ENCODE measurements at regions not wholly inside any gene's neighbourhood (a gene's known extent, or its start where the extent isn't known, plus 50 kb on each side); places are given as distances from the start of the nearest gene placed in this dataset.

DNA sequence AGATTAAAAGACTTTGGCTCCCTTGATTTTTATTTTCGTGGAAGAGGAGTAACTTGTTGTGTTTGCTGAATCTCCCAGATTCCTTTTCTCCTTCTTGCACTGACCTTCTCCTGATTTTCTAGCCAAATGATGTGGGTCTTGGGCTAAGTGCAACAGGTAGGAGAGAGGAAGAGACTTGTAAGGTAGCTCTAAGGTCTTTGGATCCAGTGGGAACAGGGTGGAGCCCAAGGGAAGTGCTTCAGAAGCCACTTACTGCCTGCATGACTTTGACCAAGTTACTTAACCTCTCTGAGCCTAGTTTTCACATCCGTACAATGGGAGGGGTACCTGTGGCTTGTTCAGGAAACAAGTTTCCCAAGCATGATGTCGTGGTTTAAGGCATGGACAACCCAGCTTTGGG lies 111.3 kb upstream of the IRX3 start:
- no peaks in the 10 kb centered on the region for H3K27me3 ChIP-seq (ENCODE audit: insufficient read depth)
- no peaks in the 10 kb centered on the region for H4K20me1 ChIP-seq (replicated peaks; ENCODE audit: insufficient read depth)
- Mint-ChIP-seq H3K9me3 (no peaks in the 10 kb centered on the region; the same call in 2 of the 3 replicates), H3K36me3 (ENCODE audit: low read depth) (no peaks in the 10 kb centered on the region), H3K4me3 (no peak overlapping the region), H3K27me3 (ENCODE audit: insufficient read depth, low read depth, poor library complexity) (peaks cover under 1% of the 10 kb centered on the region), H3K27ac (no peak overlapping the region), H3K4me1 (no peaks in the 10 kb centered on the region)
- TF ChIP-seq ZNF462 (CRISPR knock-in tag; IDR thresholded peaks at IDR 0.05) (no peak), ZNF331 (CRISPR knock-in tag; IDR thresholded peaks at IDR 0.05; ENCODE audit: low read depth) (no peak), JUNB (IDR thresholded peaks at IDR 0.05; ENCODE audit: unreplicated experiment) (no peak), ZNF114 (CRISPR knock-in tag; IDR thresholded peaks at IDR 0.05) (no peak), POLR2AphosphoS5 (IDR thresholded peaks at IDR 0.05; ENCODE audit: low read depth) (no peak), NANOG (IDR thresholded peaks at IDR 0.05; ENCODE audit: borderline replicate concordance) (no peak), STAT1 (IDR thresholded peaks at IDR 0.05; ENCODE audit: unreplicated experiment) (no peak), CREB1 (CRISPR knock-in tag; IDR thresholded peaks at IDR 0.05; ENCODE audit: low read depth) (no peak), ETS1 (IDR thresholded peaks at IDR 0.05) (no peak), EZH2 (IDR thresholded peaks at IDR 0.05; ENCODE audit: low read depth, unreplicated experiment) (no peak), EZH2phosphoT487 (IDR thresholded peaks at IDR 0.05; ENCODE audit: unreplicated experiment) (no peak)
- TF ChIP-seq, protein P1, sequence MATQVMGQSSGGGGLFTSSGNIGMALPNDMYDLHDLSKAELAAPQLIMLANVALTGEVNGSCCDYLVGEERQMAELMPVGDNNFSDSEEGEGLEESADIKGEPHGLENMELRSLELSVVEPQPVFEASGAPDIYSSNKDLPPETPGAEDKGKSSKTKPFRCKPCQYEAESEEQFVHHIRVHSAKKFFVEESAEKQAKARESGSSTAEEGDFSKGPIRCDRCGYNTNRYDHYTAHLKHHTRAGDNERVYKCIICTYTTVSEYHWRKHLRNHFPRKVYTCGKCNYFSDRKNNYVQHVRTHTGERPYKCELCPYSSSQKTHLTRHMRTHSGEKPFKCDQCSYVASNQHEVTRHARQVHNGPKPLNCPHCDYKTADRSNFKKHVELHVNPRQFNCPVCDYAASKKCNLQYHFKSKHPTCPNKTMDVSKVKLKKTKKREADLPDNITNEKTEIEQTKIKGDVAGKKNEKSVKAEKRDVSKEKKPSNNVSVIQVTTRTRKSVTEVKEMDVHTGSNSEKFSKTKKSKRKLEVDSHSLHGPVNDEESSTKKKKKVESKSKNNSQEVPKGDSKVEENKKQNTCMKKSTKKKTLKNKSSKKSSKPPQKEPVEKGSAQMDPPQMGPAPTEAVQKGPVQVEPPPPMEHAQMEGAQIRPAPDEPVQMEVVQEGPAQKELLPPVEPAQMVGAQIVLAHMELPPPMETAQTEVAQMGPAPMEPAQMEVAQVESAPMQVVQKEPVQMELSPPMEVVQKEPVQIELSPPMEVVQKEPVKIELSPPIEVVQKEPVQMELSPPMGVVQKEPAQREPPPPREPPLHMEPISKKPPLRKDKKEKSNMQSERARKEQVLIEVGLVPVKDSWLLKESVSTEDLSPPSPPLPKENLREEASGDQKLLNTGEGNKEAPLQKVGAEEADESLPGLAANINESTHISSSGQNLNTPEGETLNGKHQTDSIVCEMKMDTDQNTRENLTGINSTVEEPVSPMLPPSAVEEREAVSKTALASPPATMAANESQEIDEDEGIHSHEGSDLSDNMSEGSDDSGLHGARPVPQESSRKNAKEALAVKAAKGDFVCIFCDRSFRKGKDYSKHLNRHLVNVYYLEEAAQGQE (IDR thresholded peaks at IDR 0.05; ENCODE audit: unreplicated experiment), result no peak
- TF ChIP-seq, protein P2, sequence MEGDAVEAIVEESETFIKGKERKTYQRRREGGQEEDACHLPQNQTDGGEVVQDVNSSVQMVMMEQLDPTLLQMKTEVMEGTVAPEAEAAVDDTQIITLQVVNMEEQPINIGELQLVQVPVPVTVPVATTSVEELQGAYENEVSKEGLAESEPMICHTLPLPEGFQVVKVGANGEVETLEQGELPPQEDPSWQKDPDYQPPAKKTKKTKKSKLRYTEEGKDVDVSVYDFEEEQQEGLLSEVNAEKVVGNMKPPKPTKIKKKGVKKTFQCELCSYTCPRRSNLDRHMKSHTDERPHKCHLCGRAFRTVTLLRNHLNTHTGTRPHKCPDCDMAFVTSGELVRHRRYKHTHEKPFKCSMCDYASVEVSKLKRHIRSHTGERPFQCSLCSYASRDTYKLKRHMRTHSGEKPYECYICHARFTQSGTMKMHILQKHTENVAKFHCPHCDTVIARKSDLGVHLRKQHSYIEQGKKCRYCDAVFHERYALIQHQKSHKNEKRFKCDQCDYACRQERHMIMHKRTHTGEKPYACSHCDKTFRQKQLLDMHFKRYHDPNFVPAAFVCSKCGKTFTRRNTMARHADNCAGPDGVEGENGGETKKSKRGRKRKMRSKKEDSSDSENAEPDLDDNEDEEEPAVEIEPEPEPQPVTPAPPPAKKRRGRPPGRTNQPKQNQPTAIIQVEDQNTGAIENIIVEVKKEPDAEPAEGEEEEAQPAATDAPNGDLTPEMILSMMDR (conservative IDR thresholded peaks at IDR 0.05; ENCODE audit: low read depth in 2 of 2), result no peak
- no peak overlapping the region for H3K4me3 ChIP-seq
- no peaks in the 10 kb centered on the region for H3K36me3 ChIP-seq (ENCODE audit: insufficient read depth)
- H3K27ac ChIP-seq (ENCODE audit: low read depth), result no peak overlapping the region
- no peaks in the 10 kb centered on the region for H3K79me2 ChIP-seq (replicated peaks; ENCODE audit: insufficient read depth)
- no peaks in the 10 kb centered on the region for H3K9me2 ChIP-seq (ENCODE audit: insufficient read depth)
- no peak for ATAC-seq
- no peaks in the 10 kb centered on the region for H3K4me1 ChIP-seq (ENCODE audit: insufficient read depth)
- H3F3A ChIP-seq (replicated peaks; ENCODE audit: low read depth), result no peaks in the 10 kb centered on the region
- H2AFZ ChIP-seq, result peak overlapping the region; percentile 59; the same call in 1 of the 2 replicates
- no peak for DNase-seq (ENCODE audit: low spot score)
- no peak overlapping the region for H3K4me2 ChIP-seq
